ENCODE measurements at regions not wholly inside any gene's neighbourhood (a gene's known extent, or its start where the extent isn't known, plus 50 kb on each side); places are given as distances from the start of the nearest gene placed in this dataset.

DNA sequence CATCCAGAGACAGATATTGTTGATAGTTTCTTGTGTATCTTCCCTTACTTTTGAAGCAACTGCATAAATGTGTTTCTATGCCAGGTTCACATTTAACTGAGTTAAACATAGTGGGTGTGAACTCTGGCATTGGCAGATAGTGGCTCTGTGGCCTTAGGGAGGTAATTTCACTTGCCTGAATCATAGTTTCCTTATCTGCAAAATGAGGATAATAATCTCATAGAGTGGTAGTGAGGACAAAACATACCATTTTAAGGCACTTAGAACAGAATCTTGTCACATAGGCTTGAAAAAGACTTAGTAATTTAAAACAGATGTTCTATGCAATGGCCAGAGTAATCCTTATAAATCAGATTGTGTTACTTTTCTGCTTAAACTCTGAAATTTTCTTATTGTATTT, 56.4 kb upstream of the SYN3 start:
- TF ChIP-seq ZNF615 (CRISPR knock-in tag; IDR thresholded peaks at IDR 0.05; ENCODE audit: borderline replicate concordance) (no peak), POLR2A (IDR thresholded peaks at IDR 0.05; ENCODE audit: insufficient read depth in 1 of 2, low read depth in 2 of 2, low read length in 2 of 2) (no peak), NR1H2 (CRISPR knock-in tag; IDR thresholded peaks at IDR 0.05; ENCODE audit: borderline replicate concordance, low read depth) (no peak), MXI1 (IDR thresholded peaks at IDR 0.05; ENCODE audit: borderline replicate concordance, low read depth, low read length) (no peak)
- TF ChIP-seq, protein P1, sequence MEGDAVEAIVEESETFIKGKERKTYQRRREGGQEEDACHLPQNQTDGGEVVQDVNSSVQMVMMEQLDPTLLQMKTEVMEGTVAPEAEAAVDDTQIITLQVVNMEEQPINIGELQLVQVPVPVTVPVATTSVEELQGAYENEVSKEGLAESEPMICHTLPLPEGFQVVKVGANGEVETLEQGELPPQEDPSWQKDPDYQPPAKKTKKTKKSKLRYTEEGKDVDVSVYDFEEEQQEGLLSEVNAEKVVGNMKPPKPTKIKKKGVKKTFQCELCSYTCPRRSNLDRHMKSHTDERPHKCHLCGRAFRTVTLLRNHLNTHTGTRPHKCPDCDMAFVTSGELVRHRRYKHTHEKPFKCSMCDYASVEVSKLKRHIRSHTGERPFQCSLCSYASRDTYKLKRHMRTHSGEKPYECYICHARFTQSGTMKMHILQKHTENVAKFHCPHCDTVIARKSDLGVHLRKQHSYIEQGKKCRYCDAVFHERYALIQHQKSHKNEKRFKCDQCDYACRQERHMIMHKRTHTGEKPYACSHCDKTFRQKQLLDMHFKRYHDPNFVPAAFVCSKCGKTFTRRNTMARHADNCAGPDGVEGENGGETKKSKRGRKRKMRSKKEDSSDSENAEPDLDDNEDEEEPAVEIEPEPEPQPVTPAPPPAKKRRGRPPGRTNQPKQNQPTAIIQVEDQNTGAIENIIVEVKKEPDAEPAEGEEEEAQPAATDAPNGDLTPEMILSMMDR (CRISPR knock-in tag; IDR thresholded peaks at IDR 0.05), result no peak

Measured in HepG2 (cell line).